SW480 (cell line): ENCODE measurements at regions not wholly inside any gene's neighbourhood (a gene's known extent, or its start where the extent isn't known, plus 50 kb on each side); places are given as distances from the start of the nearest gene placed in this dataset.
"Not testable (repeated sequence)": the region's sequence is repeated elsewhere in the genome, so short reads cannot be mapped to it uniquely, and the experiment has no call there.

Source experiments
- DNase-seq: peaks from one replicate; pipeline ENCODE4 v3.0.0-alpha.2; 2016; ENCODE audit warnings: low spot score

DNA sequence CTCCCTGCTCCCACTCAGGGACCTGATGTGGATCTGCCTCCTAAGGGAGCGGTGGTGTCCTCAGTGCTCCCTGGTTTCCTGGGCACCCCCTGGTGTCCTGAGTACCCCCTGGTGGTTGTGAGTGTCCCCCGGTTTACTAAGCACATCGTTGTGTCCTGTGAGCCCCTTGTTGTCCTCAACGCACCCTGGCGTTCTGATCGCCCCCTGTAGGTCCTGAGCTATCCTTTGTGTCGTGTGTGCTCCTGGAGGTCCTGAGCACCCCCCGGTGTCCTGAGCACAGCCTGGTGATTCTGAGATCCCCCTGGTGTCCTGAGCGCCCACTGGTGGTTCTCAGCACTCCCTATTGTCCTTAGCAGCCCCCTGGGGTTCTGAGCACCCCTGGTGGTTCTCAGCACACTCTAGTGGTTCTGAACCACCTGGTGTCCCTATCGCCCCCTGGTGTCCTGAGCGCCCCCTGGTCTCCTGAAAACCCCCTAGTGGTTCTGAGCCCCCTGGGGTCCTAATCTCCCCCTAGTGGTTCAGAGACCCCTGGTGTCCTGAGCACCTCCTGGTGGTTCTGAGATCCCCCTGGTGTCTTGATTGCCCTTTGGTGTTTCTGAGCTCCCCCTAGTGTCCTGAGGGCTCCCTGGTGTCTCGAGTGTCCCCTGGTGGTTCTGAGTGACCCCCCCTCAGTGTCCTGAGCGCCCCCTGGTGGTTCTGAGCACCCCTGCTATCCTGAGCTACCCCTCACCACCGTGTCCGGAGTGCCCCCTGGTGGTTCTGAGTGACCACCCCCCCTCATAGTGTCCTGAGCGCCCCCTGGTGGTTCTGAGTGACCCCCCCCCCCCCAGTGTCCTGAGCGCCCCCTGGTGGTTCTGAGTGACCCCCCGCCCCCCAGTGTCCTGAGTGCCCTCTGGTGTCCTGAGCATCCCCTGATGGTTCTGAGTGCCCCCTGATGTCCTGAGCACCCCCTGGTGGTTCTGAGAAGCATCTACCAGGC is 615.1 kb downstream of the TMEM121 start:
- no peak for DNase-seq

DNA sequence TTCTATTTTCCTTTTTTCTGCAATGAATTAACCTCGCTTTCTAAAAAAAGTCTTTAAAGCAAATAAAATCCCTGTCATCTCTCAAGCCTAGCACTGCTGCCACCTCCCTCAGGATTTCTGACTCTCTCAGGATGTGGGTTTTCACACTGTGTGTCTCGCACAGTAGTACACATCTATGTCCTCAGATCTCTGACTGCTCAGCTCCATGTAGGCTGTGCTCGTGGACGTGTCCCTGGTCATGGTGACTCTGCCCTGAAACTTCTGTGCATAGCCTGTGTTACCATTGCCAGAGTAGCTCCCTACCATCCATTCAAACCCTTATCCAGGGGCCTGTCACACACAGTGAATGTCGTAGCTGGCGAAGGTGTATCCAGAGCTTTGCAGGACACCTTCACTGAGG is 619.3 kb downstream of the TMEM121 start:
- DNase-seq = not testable (repeated sequence)

DNA sequence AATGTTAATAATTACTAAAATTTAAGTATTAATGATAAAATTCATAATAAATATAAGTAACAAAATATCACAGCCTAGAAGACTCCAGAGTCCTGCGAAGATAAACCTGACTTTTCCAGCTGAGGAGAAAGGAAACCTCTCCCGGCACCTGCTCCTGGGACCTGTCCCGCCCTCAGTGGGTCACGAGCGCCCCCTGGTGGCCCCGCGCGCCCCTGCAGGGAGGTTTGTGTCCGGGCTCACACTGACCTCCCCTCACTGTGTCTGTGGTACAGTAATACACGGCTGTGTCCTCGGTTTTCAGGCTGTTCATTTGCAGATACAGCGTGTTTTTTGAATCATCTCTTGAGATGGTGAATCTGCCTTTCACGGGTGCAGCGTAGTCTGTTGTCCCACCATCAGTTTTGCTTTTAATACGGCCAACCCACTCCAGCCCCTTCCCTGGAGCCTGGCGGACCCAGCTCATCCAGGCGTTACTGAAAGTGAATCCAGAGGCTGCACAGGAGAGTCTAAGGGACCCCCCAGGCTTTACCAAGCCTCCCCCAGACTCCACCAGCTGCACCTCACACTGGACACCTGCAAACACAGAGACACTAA is 627.1 kb downstream of the TMEM121 start:
- DNase-seq = peak; percentile 23

DNA sequence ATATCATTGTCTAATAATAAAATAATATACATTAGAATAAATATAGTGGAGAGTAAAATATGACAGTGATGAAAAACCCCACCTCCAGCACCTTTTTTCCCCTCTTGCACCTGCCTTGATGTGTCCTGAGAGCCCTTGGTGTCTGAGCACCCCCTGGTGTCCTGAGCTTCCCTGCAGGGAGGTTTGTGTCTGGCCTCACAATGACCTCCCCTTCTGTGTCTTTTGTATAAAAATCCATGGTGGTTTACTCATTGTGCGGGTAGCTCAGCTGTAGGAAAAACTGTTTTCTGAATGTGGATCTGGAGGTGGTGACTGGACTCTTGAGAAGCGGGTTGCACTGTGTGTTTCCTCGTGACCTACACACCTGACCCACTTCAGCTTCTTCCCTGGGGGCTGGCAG is 636.9 kb downstream of the TMEM121 start:
- no peak for DNase-seq

- DNase-seq = not testable (repeated sequence)
Measured at GRCh38 chr14:106163812-106164211, 637.4 kb downstream of the TMEM121 start.

GRCh38 chr14:106166232-106166631 is 639.8 kb downstream of the TMEM121 start:
- DNase-seq = no peak

DNA sequence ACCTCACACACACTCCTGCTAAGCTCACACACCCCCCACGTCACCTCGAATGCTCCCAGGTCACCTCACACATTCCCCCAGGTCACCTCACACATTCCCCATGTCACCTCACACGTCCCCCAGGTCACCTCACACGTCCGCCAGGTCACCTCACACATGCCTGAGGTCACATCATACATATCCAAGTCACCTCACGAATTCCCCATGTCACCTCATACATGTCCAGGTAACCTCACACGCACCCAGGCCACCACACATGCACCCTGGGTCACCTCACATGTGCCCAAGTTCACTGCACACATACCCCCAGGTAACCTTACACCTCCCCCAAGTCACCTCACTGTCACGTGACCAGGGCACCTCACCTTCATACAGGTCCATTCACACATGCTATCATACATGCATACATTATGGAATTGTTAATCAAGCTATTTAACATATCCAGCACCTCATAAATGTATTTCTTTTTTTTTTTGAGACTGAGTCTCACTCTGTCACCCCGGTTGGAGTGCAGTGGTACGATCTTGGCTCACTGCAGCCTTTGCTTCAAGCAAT is 640.3 kb downstream of the TMEM121 start:
- DNase-seq = no peak

GRCh38 chr14:106170163-106170658 is 643.8 kb downstream of the TMEM121 start:
- DNase-seq = not testable (repeated sequence)

- no peak for DNase-seq
Measured at GRCh38 chr14:106174206-106174605, 647.8 kb downstream of the TMEM121 start.

DNA sequence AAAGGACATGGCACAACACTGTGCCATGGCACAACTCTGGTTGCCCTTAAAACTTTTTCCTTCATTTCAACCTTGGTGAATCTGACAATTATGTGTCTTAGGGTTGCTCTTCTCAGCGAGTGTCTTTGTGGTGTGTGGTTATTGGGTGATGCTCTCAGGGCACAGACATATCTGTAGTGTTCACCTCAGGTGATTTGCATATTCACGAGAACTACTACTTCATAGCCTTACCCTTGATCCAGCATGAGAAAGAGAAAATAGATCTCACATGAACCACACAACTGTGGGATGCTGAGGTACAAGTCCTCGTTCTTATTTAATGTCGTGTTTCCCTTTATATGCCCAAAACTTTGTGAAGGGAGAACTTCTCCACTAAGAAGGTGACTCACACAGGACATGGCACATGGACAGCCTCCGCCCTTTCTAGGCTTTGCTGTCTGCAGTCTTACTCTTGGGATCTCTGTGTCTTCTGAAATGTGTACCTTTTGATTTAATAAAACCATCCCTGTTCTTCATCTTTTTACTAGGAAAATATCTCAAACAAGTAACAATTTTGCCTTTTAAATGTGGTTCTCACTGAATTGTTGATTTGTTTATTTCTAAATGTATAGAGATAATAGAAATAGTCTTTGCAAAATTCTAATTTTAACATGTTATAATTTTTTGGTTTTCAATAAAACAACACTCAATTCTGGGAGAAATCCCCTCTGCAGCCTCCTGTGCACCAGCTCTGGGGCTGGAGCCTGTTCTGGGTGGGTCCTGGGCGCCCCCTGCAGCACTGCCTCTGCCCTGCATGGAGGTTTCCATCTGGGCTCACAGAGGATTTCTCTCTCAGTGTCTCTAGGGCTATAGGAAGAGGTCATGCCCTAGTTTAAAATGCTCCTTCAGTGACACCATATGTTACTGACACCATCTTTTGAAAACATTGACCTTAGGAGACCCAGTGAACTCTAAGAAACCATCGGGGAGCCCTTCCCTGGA is 651.2 kb downstream of the TMEM121 start:
- DNase-seq = not testable (repeated sequence)

- no peak for DNase-seq
Measured at GRCh38 chr14:106179761-106180160, 653.4 kb downstream of the TMEM121 start.

- not testable (repeated sequence) for DNase-seq
Measured at GRCh38 chr14:106184771-106185170, 658.4 kb downstream of the TMEM121 start.

- DNase-seq = not testable (repeated sequence)
Measured at GRCh38 chr14:106185174-106185836, 658.9 kb downstream of the TMEM121 start.

GRCh38 chr14:106185837-106186233 is 659.5 kb downstream of the TMEM121 start:
- DNase-seq = no peak

DNA sequence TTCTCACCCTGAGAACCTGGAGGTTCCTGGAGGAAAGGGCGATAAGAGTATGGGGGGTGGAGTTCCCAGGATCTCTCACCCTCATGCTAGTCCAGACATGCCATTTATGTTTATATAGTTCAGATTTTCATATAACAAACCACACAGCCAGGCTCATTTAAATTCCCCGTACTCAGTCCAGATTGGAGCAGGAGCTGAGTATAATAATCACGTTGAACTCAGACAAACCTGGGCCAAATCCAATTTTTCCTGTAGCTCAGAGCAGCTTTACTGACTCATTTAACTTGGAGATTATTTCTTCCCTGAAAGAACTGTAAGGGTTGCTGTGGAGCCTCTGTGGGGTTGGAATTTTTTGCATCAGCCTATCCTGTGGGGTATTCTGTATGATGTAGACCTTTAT is 660.8 kb downstream of the TMEM121 start:
- DNase-seq = no peak

- DNase-seq = not testable (repeated sequence)
Measured at GRCh38 chr14:106192701-106193100, 666.3 kb downstream of the TMEM121 start.

DNA sequence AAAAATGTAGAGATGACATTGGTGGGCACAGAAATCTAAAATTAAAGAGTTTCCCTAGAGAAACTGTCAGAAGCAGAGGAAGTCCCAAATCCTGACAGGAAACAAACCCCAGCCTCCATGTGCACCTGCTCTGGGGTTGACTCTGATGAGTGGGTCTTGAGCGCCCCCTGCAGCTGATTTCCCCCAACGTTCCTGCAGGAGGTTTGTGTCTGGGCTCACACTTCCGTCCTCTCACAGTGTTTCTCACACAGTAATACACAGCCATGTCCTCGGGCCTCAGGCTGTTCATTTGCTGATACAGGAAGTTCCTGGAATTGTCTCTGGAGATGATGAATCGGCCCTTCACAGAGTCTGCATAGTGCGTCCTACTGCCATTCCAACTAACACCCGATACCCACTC is 670.1 kb downstream of the TMEM121 start:
- not testable (repeated sequence) for DNase-seq

- DNase-seq = not testable (repeated sequence)
Measured at GRCh38 chr14:106197264-106197663, 670.9 kb downstream of the TMEM121 start.

GRCh38 chr14:106199097-106199496 is 672.7 kb downstream of the TMEM121 start:
- DNase-seq = no peak

- no peak for DNase-seq
Measured at GRCh38 chr14:106200541-106201315, 674.3 kb downstream of the TMEM121 start.
